ENCODE measurements at regions not wholly inside any gene's neighbourhood (a gene's known extent, or its start where the extent isn't known, plus 50 kb on each side); places are given as distances from the start of the nearest gene placed in this dataset.

DNA sequence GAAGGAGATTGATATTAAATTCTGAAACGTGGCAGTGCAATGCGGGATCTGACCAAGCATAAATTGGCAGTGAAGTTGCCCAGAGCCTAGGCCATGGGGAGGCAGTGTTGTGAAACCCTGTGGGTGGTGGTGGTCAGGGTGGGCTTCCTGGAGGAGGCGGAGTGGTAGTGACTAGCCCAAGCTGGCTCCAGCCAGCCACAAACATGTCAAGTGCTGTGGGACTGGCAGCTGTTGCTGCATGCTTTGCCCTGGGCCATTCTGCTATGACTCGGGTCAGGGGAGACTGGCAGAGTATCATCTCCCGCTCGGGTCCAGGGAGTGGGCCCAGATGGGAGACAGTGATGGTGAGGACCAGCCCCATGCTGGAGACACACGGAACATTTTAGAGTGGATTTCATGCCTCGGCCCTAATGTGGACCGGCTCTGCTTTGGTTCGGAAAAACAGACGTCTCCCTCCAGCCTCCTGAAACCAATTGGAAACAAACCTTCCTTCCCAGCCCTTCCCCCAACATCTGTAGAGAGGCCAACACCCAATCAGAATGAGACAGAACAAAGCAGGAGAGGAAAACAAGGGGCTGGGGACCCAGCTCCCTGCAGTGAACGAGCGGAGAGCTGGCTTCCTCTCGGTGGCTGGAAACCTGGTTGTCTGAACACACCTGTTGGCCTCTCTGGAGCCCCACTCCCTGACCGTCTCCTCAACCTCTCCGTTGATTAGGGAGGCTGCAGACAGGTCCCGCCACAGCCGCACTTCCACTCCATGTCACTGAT lies 58.2 kb downstream of the TMEM270 start:
- no peaks in the 10 kb centered on the region for H3K36me3 Mint-ChIP-seq (ENCODE audit: low read depth)
- ChIA-PET POLR2A (no interaction called here), CTCF (no interaction called here)
- H3K9me3 Mint-ChIP-seq, result no peaks in the 10 kb centered on the region
- TF ChIP-seq, protein P1, sequence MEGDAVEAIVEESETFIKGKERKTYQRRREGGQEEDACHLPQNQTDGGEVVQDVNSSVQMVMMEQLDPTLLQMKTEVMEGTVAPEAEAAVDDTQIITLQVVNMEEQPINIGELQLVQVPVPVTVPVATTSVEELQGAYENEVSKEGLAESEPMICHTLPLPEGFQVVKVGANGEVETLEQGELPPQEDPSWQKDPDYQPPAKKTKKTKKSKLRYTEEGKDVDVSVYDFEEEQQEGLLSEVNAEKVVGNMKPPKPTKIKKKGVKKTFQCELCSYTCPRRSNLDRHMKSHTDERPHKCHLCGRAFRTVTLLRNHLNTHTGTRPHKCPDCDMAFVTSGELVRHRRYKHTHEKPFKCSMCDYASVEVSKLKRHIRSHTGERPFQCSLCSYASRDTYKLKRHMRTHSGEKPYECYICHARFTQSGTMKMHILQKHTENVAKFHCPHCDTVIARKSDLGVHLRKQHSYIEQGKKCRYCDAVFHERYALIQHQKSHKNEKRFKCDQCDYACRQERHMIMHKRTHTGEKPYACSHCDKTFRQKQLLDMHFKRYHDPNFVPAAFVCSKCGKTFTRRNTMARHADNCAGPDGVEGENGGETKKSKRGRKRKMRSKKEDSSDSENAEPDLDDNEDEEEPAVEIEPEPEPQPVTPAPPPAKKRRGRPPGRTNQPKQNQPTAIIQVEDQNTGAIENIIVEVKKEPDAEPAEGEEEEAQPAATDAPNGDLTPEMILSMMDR (IDR thresholded peaks at IDR 0.05), result no peak
- Histone ChIP-seq H3K4me3 (ENCODE audit: low read length) (no peak overlapping the region), H3K9me3 (ENCODE audit: control insufficient read depth in 1 of 2, insufficient read depth in 1 of 2, low read length in 2 of 2) (no peaks in the 10 kb centered on the region), H3K36me3 (ENCODE audit: insufficient read depth, low read length) (no peaks in the 10 kb centered on the region), H3K27ac (ENCODE audit: low read depth in 1 of 2, low read length in 2 of 2) (no peak overlapping the region), H3K27me3 (ENCODE audit: control insufficient read depth in 1 of 2, insufficient read depth in 2 of 2, low read length in 2 of 2) (no peaks in the 10 kb centered on the region), H3K4me1 (ENCODE audit: insufficient read depth, low read length) (no peaks in the 10 kb centered on the region)
- ATAC-seq (ENCODE audit: poor library complexity), result no peak
- no peaks in the 10 kb centered on the region for H3K4me1 Mint-ChIP-seq (ENCODE audit: low read depth)
- H3K27ac Mint-ChIP-seq, result no peak overlapping the region
- peaks cover 17% of the 10 kb centered on the region for H3K27me3 Mint-ChIP-seq
- no peak overlapping the region for H3K4me3 Mint-ChIP-seq
- DNase-seq, result no peak
- intact Hi-C loops (cut with DNase I, micrococcal nuclease), result no loop called here

DNA sequence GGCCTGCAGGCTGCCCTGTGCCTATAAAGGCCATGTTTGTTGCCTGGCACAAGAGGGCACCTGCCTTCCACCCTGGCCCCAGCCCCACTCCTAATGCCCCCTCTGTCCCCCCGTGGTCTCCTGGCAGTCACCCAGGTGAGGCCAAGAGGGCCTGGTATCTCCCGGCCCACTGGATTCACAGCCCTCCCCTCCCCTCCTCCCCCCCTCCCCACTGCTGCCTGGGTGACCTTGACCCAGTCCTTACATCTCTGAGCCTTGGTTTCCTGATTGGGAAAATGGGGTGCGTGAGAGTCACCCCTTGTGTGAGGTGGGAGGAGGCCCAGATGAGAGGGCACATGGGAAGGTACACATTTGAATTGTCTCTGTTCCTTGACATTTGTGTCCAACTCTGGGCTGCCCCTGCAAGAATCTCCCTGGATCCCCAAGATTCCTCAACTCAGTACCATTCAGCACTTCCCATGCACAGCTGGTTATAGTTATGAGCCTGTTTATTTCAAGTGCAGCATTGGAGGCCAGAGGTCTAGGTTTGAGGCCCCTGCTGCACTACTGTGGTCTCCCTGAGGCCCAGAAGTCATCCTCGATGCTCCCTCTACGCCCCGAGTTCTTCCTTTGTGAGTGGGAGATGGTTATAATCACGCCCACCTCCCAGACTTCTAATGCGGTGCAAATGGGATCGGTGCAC lies 58.9 kb downstream of the TMEM270 start:
- H3K4me1 ChIP-seq (ENCODE audit: insufficient read depth, low read length), result no peaks in the 10 kb centered on the region
- Mint-ChIP-seq H3K4me1 (ENCODE audit: low read depth) (no peaks in the 10 kb centered on the region), H3K4me3 (no peak overlapping the region), H3K9me3 (no peaks in the 10 kb centered on the region), H3K27ac (no peak overlapping the region), H3K27me3 (peaks cover 17% of the 10 kb centered on the region), H3K36me3 (ENCODE audit: low read depth) (no peaks in the 10 kb centered on the region)
- ATAC-seq (ENCODE audit: poor library complexity), result no peak
- H3K27me3 ChIP-seq (ENCODE audit: control insufficient read depth in 1 of 2, insufficient read depth in 2 of 2, low read length in 2 of 2), result no peaks in the 10 kb centered on the region
- H3K27ac ChIP-seq (ENCODE audit: low read depth in 1 of 2, low read length in 2 of 2), result no peak overlapping the region
- TF ChIP-seq, protein P1 (IDR thresholded peaks at IDR 0.05), result no peak
- ChIA-PET POLR2A (no interaction called here), CTCF (no interaction called here)
- no peak for DNase-seq
- H3K9me3 ChIP-seq (ENCODE audit: control insufficient read depth in 1 of 2, insufficient read depth in 1 of 2, low read length in 2 of 2), result no peaks in the 10 kb centered on the region
- intact Hi-C loops (cut with DNase I, micrococcal nuclease), result no loop called here
- no peaks in the 10 kb centered on the region for H3K36me3 ChIP-seq (ENCODE audit: insufficient read depth, low read length)
- H3K4me3 ChIP-seq (ENCODE audit: low read length), result no peak overlapping the region

DNA sequence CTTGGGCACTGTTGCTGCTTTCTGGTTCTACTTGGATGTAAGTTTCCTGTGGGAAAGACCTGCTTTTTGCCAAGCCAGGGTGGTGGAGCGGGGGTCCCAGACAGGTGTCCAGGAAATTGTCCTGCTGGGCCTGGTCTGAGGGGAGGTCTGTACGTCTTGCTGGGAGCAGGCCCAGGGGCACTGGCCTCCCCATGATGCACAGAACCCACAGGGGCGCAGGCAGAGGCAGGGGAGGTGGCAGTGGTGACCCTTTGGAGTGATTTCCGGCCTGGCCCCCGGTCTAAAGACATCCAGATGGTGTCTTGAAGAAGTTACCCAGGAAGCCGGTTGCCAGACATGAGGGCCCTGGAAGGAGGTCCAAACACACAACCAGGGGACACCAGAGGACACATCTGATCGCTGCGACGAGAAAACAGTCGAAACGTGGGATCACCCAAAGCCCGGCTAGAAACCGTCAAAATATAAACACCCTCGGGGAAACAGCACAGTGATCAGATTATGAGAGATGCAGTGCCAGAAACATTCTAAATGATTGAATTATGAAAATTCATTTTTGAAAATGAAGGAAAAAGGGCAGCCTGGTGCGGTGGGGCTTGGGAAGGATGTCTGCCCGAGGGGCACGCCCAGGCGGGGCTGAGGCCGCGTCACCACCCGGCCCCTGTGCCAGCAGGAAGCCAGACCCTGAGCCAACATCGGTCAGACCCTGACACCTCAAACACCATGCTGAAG lies 59.6 kb downstream of the TMEM270 start:
- TF ChIP-seq, protein P1 (IDR thresholded peaks at IDR 0.05), result no peak
- no peak for ATAC-seq (ENCODE audit: poor library complexity)
- Mint-ChIP-seq H3K4me1 (ENCODE audit: low read depth) (no peaks in the 10 kb centered on the region), H3K27me3 (peaks cover 17% of the 10 kb centered on the region), H3K27ac (no peak overlapping the region), H3K36me3 (ENCODE audit: low read depth) (no peaks in the 10 kb centered on the region), H3K9me3 (no peaks in the 10 kb centered on the region), H3K4me3 (no peak overlapping the region)
- no peak for DNase-seq
- Histone ChIP-seq H3K9me3 (ENCODE audit: control insufficient read depth in 1 of 2, insufficient read depth in 1 of 2, low read length in 2 of 2) (no peaks in the 10 kb centered on the region), H3K36me3 (ENCODE audit: insufficient read depth, low read length) (no peaks in the 10 kb centered on the region), H3K4me1 (ENCODE audit: insufficient read depth, low read length) (no peaks in the 10 kb centered on the region), H3K27ac (ENCODE audit: low read depth in 1 of 2, low read length in 2 of 2) (no peak overlapping the region), H3K4me3 (ENCODE audit: low read length) (no peak overlapping the region), H3K27me3 (ENCODE audit: control insufficient read depth in 1 of 2, insufficient read depth in 2 of 2, low read length in 2 of 2) (no peaks in the 10 kb centered on the region)
- ChIA-PET POLR2A (no interaction called here), CTCF (no interaction called here)
- intact Hi-C loops (cut with DNase I, micrococcal nuclease), result no loop called here

All from CD4-positive, alpha-beta T cell (primary cell).